Anterior cingulate cortex (tissue), 58 donors: ENCODE measurements at regions not wholly inside any gene's neighbourhood (a gene's known extent, or its start where the extent isn't known, plus 50 kb on each side); places are given as distances from the start of the nearest gene placed in this dataset.
A peak's percentile ranks its signal among the peaks of the same experiment; 100 is the strongest.
"Not testable (repeated sequence)": the region's sequence is repeated elsewhere in the genome, so short reads cannot be mapped to it uniquely, and the experiment has no call there.

Source experiments
- DNase-seq, 58 donors: peaks; one replicate each; lab custom pipeline; 2025; lab: John Stamatoyannopoulos, UW

GRCh38 chr6:55958790-55959189 is 83.4 kb upstream of the BMP5 start:
- DNase-seq, result no peak

GRCh38 chr6:55957961-55958422 is 82.6 kb upstream of the BMP5 start:
- DNase-seq, result no peak

GRCh38 chr6:55955684-55956083 is 80.3 kb upstream of the BMP5 start:
- no peak for DNase-seq

GRCh38 chr6:55954436-55954835 is 79.0 kb upstream of the BMP5 start:
- no peak for DNase-seq

GRCh38 chr6:55953335-55953734 is 77.9 kb upstream of the BMP5 start:
- peak in 1 of 58 donors; percentile 4 for DNase-seq

GRCh38 chr6:55950071-55950814 is 74.9 kb upstream of the BMP5 start:
- DNase-seq, result no peak

- DNase-seq, result no peak
These were observed 67.9 kb upstream of the BMP5 start for GRCh38 chr6:55943329-55943728.

- DNase-seq, result no peak
These were observed 66.3 kb upstream of the BMP5 start for GRCh38 chr6:55941702-55942101.

- no peak for DNase-seq
These were observed 62.7 kb upstream of the BMP5 start for GRCh38 chr6:55937951-55938690.

GRCh38 chr6:55937261-55937947 is 62.0 kb upstream of the BMP5 start:
- DNase-seq, result no peak

GRCh38 chr6:55931101-55931500 is 55.7 kb upstream of the BMP5 start:
- DNase-seq, result no peak

GRCh38 chr6:55927713-55928112 is 52.3 kb upstream of the BMP5 start:
- DNase-seq, result not testable (repeated sequence)

GRCh38 chr6:55925292-55925691 is 49.9 kb upstream of the BMP5 start:
- no peak for DNase-seq
